NCI-H1092 (cell line): ENCODE measurements at regions not wholly inside any gene's neighbourhood (a gene's known extent, or its start where the extent isn't known, plus 50 kb on each side); places are given as distances from the start of the nearest gene placed in this dataset.

ENCODE experiments used
- DNase-seq: peaks from one replicate; lab custom pipeline; 2025; lab: John Stamatoyannopoulos, UW

DNA sequence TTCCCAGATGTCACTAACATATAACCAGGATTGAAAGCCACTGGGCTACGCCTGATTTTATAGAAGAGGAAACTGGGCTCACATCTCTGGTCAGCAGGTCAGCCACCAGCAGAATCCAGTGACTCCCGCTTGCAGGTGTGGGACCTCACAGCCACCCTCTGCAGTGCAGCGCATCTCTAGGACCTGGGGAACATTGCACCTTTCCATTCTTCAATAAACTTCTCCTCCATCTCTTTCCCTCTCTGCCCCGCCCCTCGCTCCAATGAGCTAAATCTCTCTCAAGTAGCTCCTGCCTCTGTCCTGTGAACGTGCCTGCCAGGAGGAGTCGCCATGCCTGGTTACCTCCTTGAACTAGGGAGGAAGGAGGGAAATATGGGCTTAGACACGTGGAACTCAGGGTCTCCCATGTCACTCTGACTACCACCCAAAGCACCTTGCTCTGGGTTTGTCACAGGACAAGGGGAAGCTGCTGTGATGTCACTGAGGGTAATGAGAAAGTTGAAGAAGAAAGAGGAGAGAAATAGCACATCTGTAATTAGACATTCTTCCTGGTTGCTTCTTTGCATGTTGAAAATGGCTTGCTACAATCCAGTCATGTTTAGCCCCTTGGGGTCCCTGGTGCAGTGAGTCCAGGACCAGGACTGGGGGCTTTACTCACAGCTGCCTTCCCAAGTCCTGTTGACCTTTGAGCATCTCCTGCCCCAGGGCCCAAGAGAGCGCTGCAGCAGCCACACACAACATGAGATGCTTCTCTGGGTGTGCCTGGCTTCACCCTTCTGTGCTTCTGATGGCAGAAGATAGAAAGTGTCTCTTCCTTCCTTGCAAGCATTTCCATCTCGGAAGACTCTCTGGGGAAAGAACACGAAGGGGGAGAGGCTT lies 469.4 kb downstream of the PREX1 start:
- no peak for DNase-seq

DNA sequence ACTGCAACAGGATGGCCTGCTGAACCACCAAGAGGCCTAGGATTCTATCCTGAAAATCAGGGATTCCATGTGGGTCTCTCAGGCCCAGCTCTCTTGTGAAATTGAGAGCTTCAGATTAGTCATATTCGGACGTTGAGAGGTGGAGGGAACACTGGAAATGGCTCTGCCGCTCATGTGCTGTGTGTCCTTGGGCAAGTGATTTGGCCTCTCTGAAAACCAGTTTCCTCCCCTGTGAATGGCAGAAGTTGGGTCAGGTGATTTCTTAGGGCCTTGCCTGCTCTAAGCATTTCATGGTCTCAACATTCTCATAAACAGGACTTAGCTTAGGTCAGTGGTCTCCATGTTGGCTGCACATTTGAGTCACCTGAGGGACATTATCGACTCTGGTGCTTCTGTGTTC lies 470.1 kb downstream of the PREX1 start:
- DNase-seq, result no peak

DNA sequence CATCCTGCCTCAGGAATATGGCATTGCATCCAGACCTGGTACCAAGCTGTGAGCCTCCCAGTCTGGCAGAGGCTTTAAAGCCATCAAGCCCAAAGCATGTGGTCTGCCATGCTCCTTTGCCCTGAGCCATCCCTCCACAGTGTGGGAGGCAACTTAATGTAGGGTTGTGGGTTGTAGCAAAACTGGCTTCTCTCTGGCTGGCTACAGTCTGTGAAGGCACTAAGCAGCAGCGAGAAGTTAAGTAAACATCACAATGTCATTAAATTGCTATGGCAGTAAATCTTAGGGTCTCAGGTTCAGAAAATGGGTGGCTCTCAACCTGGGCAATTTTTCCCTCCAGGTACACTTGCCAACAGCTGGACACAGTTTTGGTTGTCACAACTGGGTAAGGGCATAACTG lies 472.9 kb downstream of the PREX1 start:
- no peak for DNase-seq

DNA sequence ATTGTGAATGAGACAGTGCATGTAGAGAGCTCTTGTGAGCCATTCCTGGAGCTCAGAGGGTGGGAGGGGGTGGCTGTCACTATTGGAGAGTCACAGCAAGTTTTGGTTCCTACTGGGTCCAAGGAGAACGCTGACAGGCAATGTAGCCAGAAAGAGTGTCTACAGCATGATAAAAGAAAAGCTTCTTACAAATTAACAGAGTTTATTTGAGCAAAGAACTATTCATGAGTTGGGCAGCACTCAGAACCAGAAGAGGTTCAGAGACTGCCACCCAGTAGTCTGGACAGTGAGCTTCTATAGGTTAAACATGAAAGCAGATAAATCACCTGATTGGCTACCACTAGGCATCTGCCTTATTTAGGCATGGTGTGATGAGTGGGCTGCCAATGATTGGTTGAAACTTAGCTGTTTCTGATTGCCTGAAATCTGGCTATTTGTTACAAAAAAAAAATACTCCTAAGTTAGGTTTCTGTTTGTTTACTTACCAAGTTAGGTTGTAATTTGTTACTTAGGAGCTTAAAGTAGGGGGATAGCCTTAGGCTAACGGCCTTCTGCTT lies 473.4 kb downstream of the PREX1 start:
- no peak for DNase-seq

DNA sequence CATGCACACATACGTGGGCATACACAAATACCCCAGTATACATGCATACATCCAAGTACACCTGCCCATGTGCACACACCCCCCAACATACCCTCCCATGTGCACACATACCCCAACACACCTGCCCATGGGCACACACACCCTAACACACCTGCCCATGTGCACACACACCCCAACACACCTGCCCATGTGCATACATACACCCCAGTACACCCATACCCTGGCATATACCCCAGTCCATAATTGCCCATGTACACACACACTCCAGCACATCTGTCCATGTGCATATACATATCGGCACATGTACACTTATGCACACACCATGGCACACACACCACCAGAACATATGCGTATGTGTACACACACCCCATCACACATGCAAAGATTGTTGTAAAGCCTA lies 475.2 kb downstream of the PREX1 start:
- no peak for DNase-seq

DNA sequence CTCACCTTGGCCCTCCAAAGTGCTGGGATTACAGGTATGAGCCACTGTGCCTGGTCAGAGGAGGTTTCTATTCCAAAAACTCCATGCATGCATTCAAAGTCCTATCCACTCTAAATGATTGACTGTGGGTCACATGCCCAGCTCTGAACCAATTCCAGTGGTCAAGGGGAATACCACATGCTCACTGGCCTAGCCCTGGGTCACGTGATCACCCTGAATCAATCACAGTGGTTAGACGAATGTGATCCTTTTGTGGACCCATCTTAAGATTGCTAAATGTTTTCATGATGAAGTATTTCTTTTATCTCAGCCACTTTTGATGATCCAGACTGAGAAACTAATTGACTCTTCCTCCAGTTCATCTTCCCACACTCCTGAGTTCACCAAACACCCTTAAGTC lies 475.8 kb downstream of the PREX1 start:
- no peak for DNase-seq

DNA sequence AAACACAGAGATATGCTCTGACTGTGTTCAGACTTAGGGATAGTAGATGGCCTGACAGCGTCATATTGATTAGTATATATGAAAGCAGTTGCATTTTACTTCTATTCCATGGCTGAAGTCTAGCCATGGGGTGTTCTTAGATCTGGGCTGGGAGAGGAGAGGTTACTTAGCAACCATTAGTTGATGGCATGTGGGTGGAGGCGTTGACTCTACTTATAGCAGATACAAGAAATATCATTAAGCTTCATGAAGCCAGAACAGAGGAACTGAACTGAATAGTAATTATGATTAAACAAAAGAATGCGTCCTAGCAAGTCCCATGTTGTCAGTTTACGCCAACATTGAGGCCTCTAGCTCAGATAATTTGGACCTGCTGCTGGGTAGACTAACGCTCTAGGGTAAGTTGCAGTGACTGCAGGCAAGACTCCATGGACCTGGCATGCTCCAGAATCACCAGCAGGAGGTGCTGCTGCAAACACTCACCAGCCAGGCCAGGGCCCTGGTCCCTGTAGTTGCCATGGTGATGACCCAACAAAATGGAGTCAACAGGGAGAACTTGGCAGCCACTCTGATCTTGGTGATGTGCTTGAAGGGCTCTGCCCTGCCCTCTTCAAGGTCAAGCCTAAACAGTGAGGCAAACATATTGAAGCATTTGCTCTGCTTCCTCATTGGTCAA lies 477.3 kb downstream of the PREX1 start:
- DNase-seq, result no peak

DNA sequence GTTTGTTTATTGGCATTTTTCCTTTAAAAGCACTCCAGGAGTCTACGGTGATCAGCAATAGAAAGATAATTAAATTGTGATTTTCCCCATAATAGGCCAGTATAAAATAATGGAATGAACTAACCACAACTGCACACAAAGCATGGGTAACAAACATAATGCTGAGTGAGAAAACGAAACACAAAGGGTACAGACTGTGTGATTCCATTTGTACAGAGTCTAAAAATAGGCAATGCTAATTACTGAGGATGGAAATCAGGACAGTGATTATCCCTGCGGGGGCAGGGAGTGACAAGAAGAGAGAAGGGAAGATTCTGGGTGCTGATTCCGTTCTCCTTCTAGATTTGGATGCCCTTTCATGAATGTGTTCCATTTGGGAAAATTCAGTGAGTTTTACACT lies 478.1 kb downstream of the PREX1 start:
- no peak for DNase-seq

DNA sequence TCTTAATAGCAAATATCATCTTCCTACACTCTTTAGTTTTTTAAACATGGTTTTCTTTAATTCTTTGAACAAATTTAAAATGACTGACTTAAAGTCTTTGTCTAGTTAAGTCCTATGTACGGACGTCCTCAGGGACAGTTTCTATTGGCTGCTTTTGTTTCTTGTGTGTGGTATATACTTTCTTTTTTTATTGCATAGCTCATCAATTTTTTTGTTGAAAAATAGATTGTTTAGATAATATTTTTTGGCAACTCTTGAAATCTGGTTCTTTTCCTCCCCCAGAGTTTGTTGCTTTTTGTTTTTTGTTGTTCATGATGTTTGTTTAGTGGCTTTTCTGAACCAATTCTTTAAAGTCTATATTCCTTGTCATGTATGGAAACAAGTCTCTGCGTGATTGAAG lies 479.8 kb downstream of the PREX1 start:
- DNase-seq, result no peak

DNA sequence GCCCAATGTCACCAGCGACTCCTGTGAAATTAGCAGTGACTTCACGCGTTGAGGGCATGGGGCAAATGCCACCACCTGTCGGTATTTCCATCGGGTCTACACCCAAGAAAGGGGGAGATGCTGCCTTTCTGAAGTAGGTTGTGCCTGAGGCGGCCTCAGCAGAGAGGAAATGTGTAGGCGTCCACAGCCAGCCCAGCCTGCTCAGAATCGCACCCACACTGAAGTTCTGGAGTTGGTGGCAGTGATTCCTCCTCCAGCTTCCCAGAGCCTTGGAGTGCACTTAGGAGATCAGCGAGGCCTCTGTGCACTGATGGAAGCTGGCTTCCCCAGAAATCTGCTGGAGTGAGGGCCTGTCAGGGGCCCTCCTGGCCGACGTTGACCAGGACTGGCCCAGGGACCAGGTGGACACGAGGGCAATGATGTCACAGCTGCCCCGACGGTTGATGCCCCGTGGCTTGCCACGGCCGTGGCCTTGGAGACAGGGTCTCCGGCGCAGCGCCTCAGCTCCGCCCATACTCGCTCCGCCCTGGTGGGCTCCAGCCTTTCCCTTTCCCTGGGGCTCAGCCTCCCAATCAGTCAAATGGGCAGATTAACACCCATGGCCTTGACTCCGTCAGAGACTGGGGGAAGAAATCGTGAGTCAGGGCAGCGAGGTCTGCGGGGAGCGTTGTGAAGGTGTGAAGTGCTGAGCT lies 484.8 kb downstream of the PREX1 start:
- DNase-seq, result no peak

DNA sequence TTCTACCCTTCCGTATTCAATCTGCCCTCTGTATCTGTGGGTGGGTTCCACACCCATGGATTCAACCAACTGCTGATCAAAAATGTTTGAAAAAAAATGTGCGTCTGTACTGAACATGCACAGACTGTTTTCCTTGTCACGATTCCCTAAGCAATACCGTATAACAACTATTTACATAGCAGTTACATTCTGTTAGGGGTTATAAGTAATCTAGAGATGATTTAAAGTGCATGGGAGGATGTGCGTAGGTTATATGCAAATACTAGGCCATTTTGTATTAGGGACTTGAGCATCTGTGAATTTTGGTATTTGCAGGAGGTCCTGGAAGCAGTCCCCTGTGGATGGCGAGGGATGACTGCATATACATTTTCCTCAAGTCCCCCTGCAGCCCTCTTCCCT lies 486.9 kb downstream of the PREX1 start:
- no peak for DNase-seq

DNA sequence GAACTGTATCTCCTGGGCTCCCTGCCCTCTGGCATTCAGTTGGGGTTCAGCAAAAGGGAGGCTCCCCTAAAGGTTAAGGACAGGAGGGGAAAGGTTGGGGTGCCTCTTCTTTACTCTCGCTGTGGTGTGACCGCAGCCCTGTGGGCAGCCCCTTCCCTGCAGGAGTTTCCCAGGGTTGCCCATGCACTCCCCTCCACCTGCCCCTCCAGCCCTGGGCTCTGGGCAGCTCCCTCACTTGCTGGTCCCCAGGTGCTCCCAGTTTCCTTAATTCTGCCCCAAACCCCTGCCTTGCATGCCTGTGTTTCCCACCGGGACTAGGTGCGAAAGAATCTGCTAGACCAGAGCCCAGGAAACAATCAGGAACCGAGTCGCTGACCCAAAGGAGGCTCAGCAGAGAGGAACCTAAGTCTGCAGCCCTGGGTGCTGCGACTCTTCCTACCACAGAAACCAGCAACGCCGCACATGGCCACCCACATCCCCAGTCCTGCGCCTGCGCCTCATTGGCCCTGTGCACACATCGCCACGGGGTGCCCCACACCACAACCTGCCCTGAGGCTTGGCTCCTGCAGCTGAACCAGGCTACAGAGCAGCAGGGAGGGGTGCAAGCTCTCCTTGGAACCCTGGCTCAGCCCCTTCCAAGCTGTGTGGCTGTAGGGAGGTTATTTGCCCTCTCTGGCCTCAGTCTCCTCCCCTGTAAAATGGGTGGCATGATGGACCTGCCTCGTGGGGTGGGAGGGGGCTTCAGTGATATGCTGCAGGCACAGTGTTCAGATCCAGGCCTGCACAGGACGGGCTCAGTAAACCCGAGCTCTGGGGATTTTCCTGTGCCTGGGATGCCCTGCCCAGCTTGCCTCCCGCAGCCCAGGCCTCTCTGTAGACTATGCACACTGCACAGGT lies 487.6 kb downstream of the PREX1 start:
- DNase-seq, result no peak

DNA sequence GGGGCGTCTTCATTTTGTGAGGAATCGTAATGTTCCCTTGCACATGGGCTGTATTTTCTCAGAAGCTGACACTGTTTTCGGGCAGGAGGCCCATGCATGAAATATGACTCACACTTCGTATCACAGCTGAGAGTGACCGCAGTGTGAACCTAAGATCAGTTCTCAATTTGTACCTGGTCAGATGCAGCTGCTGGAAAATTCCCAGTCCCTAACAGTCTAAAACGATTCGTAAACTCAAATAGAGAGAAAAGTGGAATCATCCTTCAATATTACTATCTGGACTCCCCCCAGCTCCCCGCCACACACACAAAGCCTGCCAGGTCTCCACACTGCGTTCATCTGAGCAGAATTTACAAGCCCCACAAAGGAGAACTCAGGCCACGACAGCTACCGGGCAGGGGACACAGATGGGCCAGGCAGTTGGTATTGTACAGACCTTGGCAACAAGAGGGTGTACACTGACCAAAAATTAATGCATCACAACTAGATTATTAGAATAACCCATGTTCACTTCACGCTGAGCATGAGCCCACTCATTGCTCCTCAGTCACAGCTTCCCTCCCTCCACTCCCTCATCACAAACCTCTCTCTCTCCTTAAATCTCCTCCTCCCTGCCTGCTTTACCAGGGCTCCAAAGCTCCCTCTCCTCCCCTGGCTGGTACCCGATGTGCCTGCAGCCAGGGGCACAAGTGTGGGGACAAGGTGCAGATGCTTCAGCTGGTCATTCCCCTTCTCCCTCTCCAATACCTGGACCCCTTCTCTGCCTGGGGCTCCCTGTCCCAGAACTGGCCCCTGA lies 488.4 kb downstream of the PREX1 start:
- no peak for DNase-seq

DNA sequence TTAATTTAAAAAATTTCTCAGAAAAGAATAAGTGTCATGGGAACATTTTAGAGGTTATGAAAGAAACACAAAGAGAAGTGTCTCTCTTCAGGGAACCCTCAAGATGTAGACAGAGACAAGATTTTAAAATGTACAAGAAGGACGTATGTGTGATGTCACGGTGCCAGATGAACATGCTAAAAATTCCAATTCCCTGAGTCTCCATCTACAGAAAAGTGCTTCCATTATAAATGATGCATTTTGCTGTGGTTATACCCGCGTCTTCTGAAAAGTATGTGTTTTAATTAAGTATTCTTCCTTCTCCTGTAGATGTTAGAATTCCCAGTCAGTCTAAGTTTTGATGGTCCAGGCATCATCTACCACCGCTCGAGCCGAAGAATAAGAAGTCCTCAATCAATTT lies 489.1 kb downstream of the PREX1 start:
- DNase-seq, result no peak

DNA sequence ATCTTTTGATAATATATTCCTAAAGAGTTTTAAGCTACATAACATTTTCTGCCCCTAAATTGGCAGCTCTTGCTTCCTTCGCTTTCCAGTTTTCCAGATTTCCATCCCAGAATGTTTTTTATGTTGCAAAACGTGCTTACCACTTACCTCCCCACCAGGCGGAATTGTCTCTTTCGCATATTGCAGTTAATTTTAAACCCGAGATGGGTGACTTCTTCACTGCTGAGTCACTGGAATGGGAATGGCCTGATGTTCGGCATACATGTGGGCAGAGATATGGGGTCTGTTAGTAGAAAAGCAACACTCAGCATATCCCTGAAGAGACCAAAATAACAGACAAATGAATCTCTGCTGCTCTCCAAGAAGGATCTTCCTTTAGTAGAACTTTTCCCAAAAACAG lies 491.2 kb downstream of the PREX1 start:
- no peak for DNase-seq

DNA sequence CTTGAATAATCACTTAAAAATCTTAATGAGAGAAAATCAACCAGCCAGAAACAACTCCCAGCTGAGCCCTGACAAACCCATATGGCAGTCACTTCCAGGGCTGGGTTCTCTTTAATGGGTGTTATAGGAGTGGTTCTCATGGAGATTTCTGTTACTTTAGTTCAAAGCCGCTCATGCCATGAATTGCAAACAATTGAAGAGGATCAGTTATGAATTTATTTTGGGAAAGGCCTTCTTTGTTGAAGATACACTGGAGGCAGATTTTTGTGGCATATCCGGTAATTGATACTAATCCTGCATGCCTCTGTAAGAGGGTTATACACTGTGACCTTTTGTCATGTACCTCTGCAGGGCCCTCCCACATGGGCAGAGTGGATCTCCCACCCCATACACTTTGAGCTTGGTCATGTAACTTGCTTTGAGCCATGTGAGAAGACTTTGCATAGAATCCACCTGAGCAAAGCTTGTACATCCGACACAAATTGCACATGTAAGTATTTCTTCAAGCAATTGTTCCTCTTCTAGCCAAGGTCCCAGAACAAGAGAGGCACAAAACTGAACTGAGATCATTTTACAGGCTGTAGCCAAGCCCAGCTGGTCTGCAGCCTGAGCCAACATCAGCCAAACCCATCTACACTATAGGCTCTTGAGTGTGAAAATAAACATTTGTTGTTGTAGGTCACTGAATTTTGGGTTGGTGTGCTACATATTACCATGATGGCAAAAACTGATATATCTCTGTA lies 492.3 kb downstream of the PREX1 start:
- no peak for DNase-seq

DNA sequence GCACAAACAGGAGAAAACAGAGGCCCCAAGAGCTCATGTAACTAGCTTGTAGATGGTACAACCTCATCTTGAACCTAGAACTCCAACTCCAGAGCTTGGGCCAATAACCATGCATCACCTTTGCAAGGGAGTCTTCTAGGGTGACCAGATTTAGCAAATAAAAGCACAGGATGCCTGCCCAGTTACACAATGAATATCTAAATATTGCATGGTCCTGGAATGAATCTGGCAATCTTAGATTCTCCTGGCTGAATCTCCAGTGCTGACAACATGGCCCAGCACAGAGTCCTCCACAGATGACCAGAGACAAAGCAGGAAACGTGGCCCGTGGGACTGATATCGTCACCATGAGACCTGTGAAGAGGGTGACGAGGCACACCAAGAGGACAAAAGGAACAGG lies 494.1 kb downstream of the PREX1 start:
- DNase-seq, result no peak

DNA sequence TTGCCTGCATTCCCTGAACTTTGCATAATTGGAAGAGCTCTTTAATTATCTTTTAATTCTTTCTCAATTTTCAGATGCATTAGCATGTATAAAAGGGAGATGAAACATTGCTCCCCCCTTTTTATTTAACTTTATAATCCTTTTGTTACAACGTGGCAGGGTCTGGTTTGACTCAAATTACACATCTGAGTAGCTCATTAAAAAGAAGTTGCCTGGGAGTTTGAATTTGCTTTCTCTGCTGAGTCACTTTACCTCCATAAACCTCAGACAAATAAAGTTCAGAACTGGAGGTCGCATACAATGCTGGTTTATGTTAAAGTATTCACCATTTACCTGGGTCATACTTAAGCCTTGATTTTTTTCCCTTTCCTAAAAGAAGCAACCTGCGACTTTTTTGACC lies 495.2 kb downstream of the PREX1 start:
- no peak for DNase-seq

DNA sequence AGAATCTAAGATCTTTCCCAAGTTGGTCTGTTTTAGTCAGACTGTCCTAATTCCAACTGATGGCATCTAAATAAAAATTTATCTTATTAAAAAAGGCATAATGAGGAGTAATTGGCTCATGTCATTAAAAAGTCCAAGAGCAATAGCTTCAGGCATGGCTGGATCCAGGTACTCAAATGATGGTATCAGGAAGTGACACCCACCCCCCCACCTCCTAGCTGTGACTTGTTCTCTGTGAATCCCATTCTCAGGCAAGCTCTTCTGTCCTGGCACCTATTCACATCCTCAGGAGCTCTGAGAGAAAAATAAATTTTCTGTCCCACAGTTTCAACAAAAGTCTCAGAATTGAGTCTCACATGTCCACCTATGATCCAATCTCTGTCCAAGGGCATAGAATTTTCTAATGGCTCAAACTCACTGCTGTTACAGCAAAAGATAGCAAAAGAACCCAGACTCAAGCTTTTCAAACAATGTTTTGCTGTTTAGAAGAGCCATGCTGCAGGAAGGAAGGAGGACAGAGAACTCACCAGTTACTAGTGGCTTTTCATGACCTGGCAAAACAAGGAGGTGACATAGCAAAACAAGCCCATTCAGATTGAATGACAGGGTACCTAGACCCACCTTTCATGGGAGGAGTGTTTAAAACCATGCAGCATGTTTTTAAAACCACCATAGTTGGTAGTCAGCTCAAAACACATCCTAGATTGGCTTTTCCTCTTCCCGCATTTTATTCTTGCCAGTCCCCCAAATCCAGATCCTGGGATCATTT lies 496.1 kb downstream of the PREX1 start:
- no peak for DNase-seq
